ENCODE measurements at regions not wholly inside any gene's neighbourhood (a gene's known extent, or its start where the extent isn't known, plus 50 kb on each side); places are given as distances from the start of the nearest gene placed in this dataset.
"Not testable (repeated sequence)": the region's sequence is repeated elsewhere in the genome, so short reads cannot be mapped to it uniquely, and the experiment has no call there.

DNA sequence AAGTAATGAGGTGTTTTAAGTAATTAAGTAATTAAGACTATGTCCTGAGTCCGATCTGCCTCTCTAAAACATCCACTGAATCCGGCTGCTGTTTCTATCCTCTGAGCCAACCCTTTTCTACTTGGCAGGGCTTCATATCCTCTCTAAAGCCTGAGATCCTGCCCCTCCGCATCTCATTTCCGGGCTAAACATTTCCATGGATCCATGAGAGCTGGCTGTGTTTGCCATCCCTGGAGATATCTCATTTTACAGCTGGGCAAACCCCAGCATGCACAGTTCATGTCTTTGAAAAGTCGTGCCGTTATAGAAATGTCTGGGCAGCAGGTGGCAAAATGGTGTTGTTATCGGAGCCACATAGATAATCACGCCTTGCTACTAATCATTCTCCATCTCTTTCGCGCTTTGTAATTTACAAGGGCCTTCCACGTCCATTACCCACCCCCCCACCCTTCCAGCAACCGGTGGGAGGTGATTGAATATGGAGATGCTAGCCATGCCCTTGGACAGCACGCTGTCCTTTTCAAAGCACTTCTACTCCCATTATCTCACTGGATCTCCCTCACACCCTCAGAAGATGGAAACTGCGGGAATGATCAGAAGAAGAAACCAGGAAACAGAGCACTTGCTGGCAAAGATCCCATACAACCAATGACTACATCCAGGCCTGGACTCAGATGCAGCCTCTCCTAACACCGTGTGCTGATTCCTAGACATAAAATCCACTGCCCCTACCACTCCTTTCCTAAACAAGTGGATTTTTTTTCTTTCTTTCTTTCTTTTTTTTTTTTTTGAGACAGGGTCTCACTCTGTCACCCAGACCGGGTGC, 1189.2 kb downstream of the TYW1 start:
- Mint-ChIP-seq H3K4me3 (no peak overlapping the region), H3K36me3 (ENCODE audit: insufficient read depth) (no peaks in the 10 kb centered on the region), H3K27me3 (no peaks in the 10 kb centered on the region), H3K4me1 (ENCODE audit: low read depth in 2 of 2) (no peaks in the 10 kb centered on the region), H3K9me3 (peaks cover 7 to 8% of the 10 kb centered on the region in 2 donors), H3K27ac (no peak overlapping the region)
- no peak for ATAC-seq (replicated peaks)
- DNase-seq, result no peak

DNA sequence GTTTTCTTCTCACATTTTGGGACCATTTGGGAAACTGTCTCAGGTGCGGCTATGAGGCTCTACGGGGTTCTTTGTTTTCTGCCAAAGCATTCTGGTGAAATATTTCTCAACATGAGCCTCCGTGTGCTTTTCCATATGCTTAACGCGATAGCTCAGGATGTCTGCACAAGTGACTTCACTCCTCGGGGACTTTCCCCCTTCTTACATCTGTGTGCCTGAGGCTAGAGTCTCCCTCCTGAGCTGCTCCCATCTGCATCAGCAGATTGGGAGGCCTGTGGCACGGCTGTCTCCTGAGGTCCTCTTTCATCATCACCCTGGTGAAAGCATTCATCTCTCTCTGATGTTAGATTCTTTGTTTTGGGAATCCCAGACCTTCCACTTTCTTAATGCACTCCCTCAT, 1190.9 kb downstream of the TYW1 start:
- H3K36me3 Mint-ChIP-seq (ENCODE audit: insufficient read depth), result no peaks in the 10 kb centered on the region

DNA sequence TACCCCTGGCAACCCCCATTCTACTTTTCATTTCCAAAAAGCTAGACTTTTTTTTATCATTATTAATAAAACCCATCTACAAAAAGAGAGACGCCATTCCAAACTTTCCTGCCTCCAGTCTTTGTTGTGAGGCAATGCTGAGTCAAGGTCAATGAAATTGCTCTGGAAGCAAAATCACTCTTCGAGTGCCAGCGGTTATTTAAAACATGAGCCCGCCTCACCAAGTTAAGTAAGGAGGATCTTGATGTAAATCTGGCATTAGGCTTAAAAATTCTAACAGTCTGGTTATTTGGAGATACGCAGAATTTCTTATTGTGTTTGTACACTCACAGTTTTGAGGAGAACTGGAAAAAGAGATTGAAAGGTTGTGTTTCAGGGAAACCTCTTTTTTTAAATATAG, 1196.3 kb downstream of the TYW1 start:
- ATAC-seq (replicated peaks) (no peak), DNase-seq (no peak)
- no peaks in the 10 kb centered on the region for H3K36me3 Mint-ChIP-seq (ENCODE audit: insufficient read depth)
- H3K27ac Mint-ChIP-seq, result no peak overlapping the region
- H3K27me3 Mint-ChIP-seq, result no peaks in the 10 kb centered on the region
- peaks cover 12 to 13% of the 10 kb centered on the region in 2 donors for H3K9me3 Mint-ChIP-seq
- H3K4me1 Mint-ChIP-seq (ENCODE audit: low read depth in 2 of 2), result no peaks in the 10 kb centered on the region
- no peak overlapping the region for H3K4me3 Mint-ChIP-seq

More for the DNA sequence above, 1190.9 kb downstream of the TYW1 start:
- H3K27me3 Mint-ChIP-seq, result no peaks in the 10 kb centered on the region
- ATAC-seq (replicated peaks) (no peak), DNase-seq (no peak)
- H3K27ac Mint-ChIP-seq, result no peak overlapping the region
- H3K9me3 Mint-ChIP-seq, result peaks cover 7 to 9% of the 10 kb centered on the region in 2 donors
- no peaks in the 10 kb centered on the region for H3K4me1 Mint-ChIP-seq (ENCODE audit: low read depth in 2 of 2)
- H3K4me3 Mint-ChIP-seq, result no peak overlapping the region

DNA sequence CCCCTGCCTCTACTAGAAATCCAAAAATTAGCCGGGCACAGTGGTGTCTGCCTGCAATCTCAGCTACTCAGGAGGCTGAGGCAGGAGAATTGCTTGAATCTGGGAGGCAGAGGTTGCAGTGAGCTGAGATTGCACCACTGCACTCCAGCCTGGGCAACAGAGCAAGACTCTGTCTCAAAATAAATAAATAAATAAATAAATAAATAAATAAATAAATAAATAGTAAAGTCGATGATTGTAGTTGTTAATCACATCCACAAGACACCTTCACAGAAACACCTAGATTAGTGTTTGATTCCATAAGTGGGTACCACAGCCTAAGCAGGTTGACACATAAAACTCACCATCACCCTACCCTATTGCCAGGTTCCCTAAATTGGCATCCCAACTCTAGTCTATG, 1199.0 kb downstream of the TYW1 start:
- not testable (repeated sequence) for DNase-seq; H3K4me1 Mint-ChIP-seq (ENCODE audit: low read depth in 2 of 2); H3K4me3 Mint-ChIP-seq; H3K27me3 Mint-ChIP-seq; H3K27ac Mint-ChIP-seq; H3K36me3 Mint-ChIP-seq (ENCODE audit: insufficient read depth); ATAC-seq (replicated peaks)
- peaks cover 17 to 19% of the 10 kb centered on the region in 2 donors for H3K9me3 Mint-ChIP-seq

DNA sequence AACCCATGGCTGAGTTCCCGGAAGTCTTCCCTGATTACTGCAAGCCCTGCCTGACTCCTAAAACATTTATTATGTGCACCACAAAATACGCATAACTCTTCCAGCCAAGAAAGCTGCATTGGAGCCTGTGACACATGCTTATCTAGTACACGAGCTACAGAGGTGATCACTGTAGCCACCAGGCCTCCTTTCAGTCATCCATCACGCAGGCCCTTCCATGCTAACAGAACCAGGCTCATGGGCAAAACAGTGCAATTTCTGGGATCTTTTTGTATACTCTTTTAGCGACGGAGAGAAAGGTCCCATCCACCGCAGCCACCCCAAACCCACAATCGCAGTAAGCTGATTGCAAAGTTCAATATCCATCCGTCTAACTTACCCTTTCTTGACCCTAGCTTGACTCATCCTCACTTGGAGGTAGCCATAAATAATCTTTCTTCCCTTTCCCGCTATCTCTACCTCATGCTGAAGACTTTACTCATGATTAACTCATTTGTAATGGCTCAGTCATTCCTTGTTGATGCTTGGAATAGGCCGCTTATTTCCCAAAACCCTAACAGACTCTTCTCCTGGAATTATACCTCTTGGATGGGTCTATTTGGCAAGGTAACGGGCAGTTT, 1203.5 kb downstream of the TYW1 start:
- DNase-seq (no peak), ATAC-seq (replicated peaks) (no peak)
- H3K36me3 Mint-ChIP-seq (ENCODE audit: insufficient read depth), result no peaks in the 10 kb centered on the region
- no peak overlapping the region for H3K27ac Mint-ChIP-seq
- no peaks in the 10 kb centered on the region for H3K4me1 Mint-ChIP-seq (ENCODE audit: low read depth in 2 of 2)
- H3K27me3 Mint-ChIP-seq, result no peaks in the 10 kb centered on the region
- no peak overlapping the region for H3K4me3 Mint-ChIP-seq
- peaks cover 16 to 19% of the 10 kb centered on the region in 2 donors for H3K9me3 Mint-ChIP-seq

DNA sequence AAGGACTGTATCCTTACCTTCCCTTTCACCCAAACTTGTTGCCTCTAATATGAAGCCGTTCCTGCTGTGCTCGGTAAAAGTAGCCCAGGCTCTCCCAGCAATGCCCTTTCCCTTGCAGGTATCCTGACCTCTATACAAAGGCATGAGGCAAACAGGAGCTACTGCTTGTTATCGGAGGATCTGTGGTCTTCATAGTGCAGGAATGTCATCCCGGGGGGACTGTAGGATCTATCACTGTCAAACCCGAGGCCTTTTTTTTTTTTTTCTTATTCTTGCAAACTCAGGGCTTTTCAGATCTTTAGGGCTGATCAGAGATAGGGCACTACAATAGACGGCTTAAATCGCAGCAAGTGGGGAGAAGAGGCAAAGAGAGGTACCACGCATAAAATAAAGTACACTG, 1206.6 kb downstream of the TYW1 start:
- peaks cover 16 to 18% of the 10 kb centered on the region in 2 donors for H3K9me3 Mint-ChIP-seq
- H3K4me1 Mint-ChIP-seq (ENCODE audit: low read depth in 2 of 2), result no peaks in the 10 kb centered on the region
- no peaks in the 10 kb centered on the region for H3K27me3 Mint-ChIP-seq
- ATAC-seq (replicated peaks) (no peak), DNase-seq (no peak)
- no peak overlapping the region for H3K27ac Mint-ChIP-seq
- H3K36me3 Mint-ChIP-seq (ENCODE audit: insufficient read depth), result no peaks in the 10 kb centered on the region
- no peak overlapping the region for H3K4me3 Mint-ChIP-seq

- Mint-ChIP-seq H3K27me3 (no peaks in the 10 kb centered on the region), H3K4me3 (no peak overlapping the region), H3K4me1 (ENCODE audit: low read depth in 2 of 2) (no peaks in the 10 kb centered on the region), H3K27ac (no peak overlapping the region), H3K9me3 (peaks cover 7 to 13% of the 10 kb centered on the region in 2 donors), H3K36me3 (ENCODE audit: insufficient read depth) (no peaks in the 10 kb centered on the region)
- ATAC-seq (replicated peaks) (no peak), DNase-seq (no peak)
These were observed 1209.2 kb downstream of the TYW1 start for GRCh38 chr7:68205826-68206225.

GRCh38 chr7:68206946-68207485, 1210.4 kb downstream of the TYW1 start:
- no peak for DNase-seq
- Mint-ChIP-seq H3K27ac (no peak overlapping the region), H3K4me3 (no peak overlapping the region), H3K9me3 (peaks cover 7 to 15% of the 10 kb centered on the region in 2 donors), H3K36me3 (ENCODE audit: insufficient read depth) (no peaks in the 10 kb centered on the region), H3K4me1 (ENCODE audit: low read depth in 2 of 2) (no peaks in the 10 kb centered on the region), H3K27me3 (no peaks in the 10 kb centered on the region)
- ATAC-seq (replicated peaks), result no peak

- Mint-ChIP-seq H3K4me3 (no peak overlapping the region), H3K4me1 (ENCODE audit: low read depth in 2 of 2) (no peaks in the 10 kb centered on the region), H3K27me3 (no peaks in the 10 kb centered on the region), H3K9me3 (peaks cover 7 to 14% of the 10 kb centered on the region in 2 donors), H3K36me3 (ENCODE audit: insufficient read depth) (no peaks in the 10 kb centered on the region), H3K27ac (no peak overlapping the region)
- ATAC-seq (replicated peaks), result no peak
- no peak for DNase-seq
These were observed 1211.0 kb downstream of the TYW1 start for GRCh38 chr7:68207676-68208075.

DNA sequence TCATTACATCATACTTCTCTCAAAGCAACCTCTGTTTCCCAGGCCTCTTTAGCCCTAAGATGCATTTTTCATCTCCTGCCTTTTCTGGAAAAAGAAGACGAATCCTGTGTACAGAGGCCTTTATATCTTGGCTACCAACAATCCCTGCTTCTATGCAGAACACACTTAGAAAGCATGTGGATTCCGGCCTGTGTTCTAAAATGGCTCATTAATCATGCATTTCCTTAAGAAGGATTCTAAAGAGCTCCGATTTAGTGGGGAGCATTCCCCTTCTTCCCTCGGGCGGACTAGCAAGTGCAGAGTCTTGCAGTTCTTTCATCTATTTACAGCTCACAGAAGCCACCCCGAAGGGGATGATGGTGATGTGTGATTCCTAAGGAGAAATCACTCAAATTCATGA, 1212.9 kb downstream of the TYW1 start:
- Mint-ChIP-seq H3K4me3 (no peak overlapping the region), H3K4me1 (ENCODE audit: low read depth in 2 of 2) (no peaks in the 10 kb centered on the region)
- ATAC-seq (replicated peaks), result no peak

DNA sequence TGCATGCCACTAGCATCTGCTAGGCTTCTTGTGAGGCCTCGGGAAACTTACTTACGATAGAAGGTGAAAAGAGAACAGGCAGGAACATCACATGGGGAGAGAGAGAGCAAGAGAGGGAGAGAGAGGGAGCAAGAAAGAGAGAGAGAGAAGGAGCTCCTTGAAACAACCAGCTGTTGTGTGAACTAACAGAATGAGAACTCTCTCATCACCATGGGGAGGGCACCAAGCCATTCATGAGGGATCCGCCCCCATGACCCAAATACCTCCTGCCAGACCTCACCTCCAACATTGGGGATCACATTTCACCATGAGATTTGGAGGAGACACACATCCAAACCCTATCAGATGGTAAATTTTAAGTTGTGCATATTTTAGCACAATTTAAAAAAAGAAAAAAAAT, 1217.2 kb downstream of the TYW1 start:
- no peak overlapping the region for H3K27ac Mint-ChIP-seq
- H3K36me3 Mint-ChIP-seq (ENCODE audit: insufficient read depth), result no peaks in the 10 kb centered on the region
- no peaks in the 10 kb centered on the region for H3K27me3 Mint-ChIP-seq
- DNase-seq (no peak), ATAC-seq (replicated peaks) (no peak)
- peaks cover 8 to 10% of the 10 kb centered on the region in 2 donors for H3K9me3 Mint-ChIP-seq
- no peaks in the 10 kb centered on the region for H3K4me1 Mint-ChIP-seq (ENCODE audit: low read depth in 2 of 2)
- no peak overlapping the region for H3K4me3 Mint-ChIP-seq

More for the DNA sequence above, 1212.9 kb downstream of the TYW1 start:
- no peaks in the 10 kb centered on the region for H3K27me3 Mint-ChIP-seq
- peaks cover 7 to 13% of the 10 kb centered on the region in 2 donors for H3K9me3 Mint-ChIP-seq
- no peaks in the 10 kb centered on the region for H3K36me3 Mint-ChIP-seq (ENCODE audit: insufficient read depth)
- DNase-seq, result no peak
- H3K27ac Mint-ChIP-seq, result no peak overlapping the region

DNA sequence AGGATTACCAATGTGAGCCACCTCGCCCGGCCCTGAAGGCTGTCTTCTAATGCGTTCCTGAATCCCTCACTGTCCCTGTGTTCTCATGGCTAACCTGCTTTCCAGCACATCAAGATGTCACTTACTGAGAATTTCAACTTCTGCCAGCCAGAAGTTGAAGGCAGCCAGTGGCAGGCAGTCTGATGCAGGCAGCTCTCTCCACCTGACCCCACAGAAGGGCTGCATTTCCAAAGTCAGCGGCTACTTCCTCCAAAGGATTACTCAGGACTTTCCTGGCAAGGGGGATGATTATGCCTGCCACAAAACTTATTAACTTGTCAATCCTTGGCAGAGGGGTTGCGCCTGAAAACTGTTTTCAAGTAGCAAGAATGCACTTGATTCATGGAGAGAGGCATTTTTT, 1219.4 kb downstream of the TYW1 start:
- DNase-seq, result no peak
- H3K4me3 Mint-ChIP-seq, result no peak overlapping the region
- no peaks in the 10 kb centered on the region for H3K4me1 Mint-ChIP-seq (ENCODE audit: low read depth in 2 of 2)
- H3K9me3 Mint-ChIP-seq, result peaks cover 8 to 10% of the 10 kb centered on the region in 2 donors
- H3K36me3 Mint-ChIP-seq (ENCODE audit: insufficient read depth), result no peaks in the 10 kb centered on the region
- H3K27me3 Mint-ChIP-seq, result no peaks in the 10 kb centered on the region
- no peak overlapping the region for H3K27ac Mint-ChIP-seq
- ATAC-seq (replicated peaks), result no peak

DNA sequence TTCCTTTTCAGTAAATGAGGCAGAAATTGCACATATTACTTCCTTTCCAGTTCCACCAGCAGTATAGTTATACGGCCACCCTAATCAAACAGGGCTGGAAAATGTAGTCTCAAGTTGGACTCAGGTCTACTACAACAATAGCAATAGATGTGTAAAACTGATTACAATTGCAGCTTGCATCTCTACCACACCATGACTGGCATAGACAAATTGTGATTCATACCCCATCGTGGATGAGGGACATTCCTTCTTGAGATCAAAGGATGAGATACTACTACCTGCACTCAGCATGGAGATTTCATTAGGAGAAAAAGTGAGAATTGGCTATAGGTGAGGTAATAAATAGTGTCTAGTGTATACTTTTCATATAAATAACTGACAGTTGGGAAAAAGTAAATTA, 1220.8 kb downstream of the TYW1 start:
- DNase-seq (no peak), ATAC-seq (replicated peaks) (no peak)
- peaks cover 5 to 10% of the 10 kb centered on the region in 2 donors for H3K9me3 Mint-ChIP-seq
- H3K4me1 Mint-ChIP-seq (ENCODE audit: low read depth in 2 of 2), result no peaks in the 10 kb centered on the region
- H3K36me3 Mint-ChIP-seq (ENCODE audit: insufficient read depth), result no peaks in the 10 kb centered on the region
- H3K27me3 Mint-ChIP-seq, result no peaks in the 10 kb centered on the region
- H3K4me3 Mint-ChIP-seq, result no peak overlapping the region
- H3K27ac Mint-ChIP-seq, result no peak overlapping the region

- Mint-ChIP-seq H3K27me3 (no peaks in the 10 kb centered on the region), H3K4me1 (ENCODE audit: low read depth in 2 of 2) (no peaks in the 10 kb centered on the region), H3K4me3 (no peak overlapping the region), H3K27ac (no peak overlapping the region), H3K9me3 (peaks cover 4 to 10% of the 10 kb centered on the region in 2 donors), H3K36me3 (ENCODE audit: insufficient read depth) (no peaks in the 10 kb centered on the region)
- DNase-seq (no peak), ATAC-seq (replicated peaks) (no peak)
These were observed 1221.8 kb downstream of the TYW1 start for GRCh38 chr7:68218461-68218860.

Measured in effector memory CD8-positive, alpha-beta T cell (primary cell).